GM12878 (cell line): ENCODE measurements at regions not wholly inside any gene's neighbourhood (a gene's known extent, or its start where the extent isn't known, plus 50 kb on each side); places are given as distances from the start of the nearest gene placed in this dataset.

Experiments
- CBFB ChIP-seq: IDR thresholded peaks from 2 replicates; pipeline ENCODE4 v1.6.1; 2016; ENCODE audit warnings: antibody characterized with exemption, low read depth
- CHD2 ChIP-seq: IDR thresholded peaks from 2 replicates; pipeline ENCODE4 v1.6.1; 2011; ENCODE audit warnings: low read depth, low read length, improper control_type of control experiment, borderline replicate concordance
- FOXK2 ChIP-seq: fragments of 450-650 bp; IDR thresholded peaks from 2 replicates; pipeline ENCODE4 v1.6.1; 2017; ENCODE audit warnings: mild to moderate bottlenecking, moderate library complexity
- GABPA ChIP-seq: IDR thresholded peaks from 2 replicates; pipeline ENCODE4 v1.6.1; 2014; ENCODE audit warnings: antibody characterized with exemption, low read depth, mild to moderate bottlenecking, inconsistent platforms
- MYC ChIP-seq: IDR thresholded peaks from 2 replicates; pipeline ENCODE4 v1.6.1; 2011; ENCODE audit warnings: mild to moderate bottlenecking, low read length, moderate library complexity, inconsistent platforms; ENCODE audit not compliant: insufficient read depth, insufficient replicate concordance, insufficient read length, severe bottlenecking
- TAF1 ChIP-seq: IDR thresholded peaks from 2 replicates; pipeline ENCODE4 v1.6.1; 2011; ENCODE audit warnings: mild to moderate bottlenecking, low read depth, low read length, borderline replicate concordance
- ZNF622 ChIP-seq: fragments of 450-650 bp; IDR thresholded peaks from 2 replicates; pipeline ENCODE4 v1.6.1; 2017; ENCODE audit warnings: mild to moderate bottlenecking, inconsistent platforms
- TF ChIP-seq, protein P1 (sequence below): IDR thresholded peaks from 2 replicates; pipeline ENCODE4 v1.6.1; 2012; ENCODE audit warnings: mild to moderate bottlenecking, low read depth, low read length
- TF ChIP-seq, protein P2 (sequence below): fragments of 450-650 bp; conservative IDR thresholded peaks from 2 replicates; pipeline ENCODE4 v1.6.1; 2017; ENCODE audit warnings: mild to moderate bottlenecking, moderate library complexity
- TF ChIP-seq, protein P3 (sequence below): fragments of 450-650 bp; IDR thresholded peaks from 2 replicates; pipeline ENCODE4 v1.6.1; 2018; ENCODE audit warnings: borderline replicate concordance, mild to moderate bottlenecking; ENCODE audit not compliant: partially characterized antibody

DNA sequence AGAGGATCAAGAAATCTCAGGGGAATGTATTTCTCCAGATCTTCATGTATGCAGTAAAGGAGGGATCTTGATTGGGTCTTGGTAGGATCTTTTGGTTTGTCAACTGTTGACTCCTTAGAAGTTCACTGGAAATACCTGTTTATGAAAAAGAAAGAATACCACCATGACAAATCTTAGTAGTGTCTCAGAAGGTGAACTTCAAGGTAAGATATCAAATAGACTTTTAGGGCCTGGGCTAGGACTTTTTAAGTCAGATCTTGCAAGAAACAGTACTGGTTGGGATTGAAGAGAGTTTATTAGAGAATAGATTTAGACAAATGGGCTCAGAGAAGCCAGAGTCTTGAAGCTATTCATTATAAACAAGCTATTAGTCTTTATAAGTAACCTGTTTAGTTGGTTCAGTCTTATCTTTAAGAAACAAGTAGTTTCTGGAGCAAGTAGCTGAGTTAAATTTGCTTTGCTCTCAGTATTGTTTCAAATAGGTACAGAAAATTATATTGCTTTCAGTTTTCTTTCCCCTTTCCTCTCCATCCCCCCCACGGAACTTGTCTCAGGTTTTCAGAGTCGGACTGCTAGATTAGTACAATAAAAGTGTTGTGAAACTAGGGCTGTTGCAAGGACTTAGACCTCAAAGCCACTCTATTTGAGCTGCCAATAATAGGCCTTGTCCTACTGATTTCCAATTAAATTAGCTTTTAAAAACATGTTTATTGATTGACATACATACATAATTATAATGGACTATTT, 529.1 kb upstream of the CITED2 start (continued):
- TF ChIP-seq, protein P1, sequence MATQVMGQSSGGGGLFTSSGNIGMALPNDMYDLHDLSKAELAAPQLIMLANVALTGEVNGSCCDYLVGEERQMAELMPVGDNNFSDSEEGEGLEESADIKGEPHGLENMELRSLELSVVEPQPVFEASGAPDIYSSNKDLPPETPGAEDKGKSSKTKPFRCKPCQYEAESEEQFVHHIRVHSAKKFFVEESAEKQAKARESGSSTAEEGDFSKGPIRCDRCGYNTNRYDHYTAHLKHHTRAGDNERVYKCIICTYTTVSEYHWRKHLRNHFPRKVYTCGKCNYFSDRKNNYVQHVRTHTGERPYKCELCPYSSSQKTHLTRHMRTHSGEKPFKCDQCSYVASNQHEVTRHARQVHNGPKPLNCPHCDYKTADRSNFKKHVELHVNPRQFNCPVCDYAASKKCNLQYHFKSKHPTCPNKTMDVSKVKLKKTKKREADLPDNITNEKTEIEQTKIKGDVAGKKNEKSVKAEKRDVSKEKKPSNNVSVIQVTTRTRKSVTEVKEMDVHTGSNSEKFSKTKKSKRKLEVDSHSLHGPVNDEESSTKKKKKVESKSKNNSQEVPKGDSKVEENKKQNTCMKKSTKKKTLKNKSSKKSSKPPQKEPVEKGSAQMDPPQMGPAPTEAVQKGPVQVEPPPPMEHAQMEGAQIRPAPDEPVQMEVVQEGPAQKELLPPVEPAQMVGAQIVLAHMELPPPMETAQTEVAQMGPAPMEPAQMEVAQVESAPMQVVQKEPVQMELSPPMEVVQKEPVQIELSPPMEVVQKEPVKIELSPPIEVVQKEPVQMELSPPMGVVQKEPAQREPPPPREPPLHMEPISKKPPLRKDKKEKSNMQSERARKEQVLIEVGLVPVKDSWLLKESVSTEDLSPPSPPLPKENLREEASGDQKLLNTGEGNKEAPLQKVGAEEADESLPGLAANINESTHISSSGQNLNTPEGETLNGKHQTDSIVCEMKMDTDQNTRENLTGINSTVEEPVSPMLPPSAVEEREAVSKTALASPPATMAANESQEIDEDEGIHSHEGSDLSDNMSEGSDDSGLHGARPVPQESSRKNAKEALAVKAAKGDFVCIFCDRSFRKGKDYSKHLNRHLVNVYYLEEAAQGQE = no peak
- TF ChIP-seq CBFB (no peak), FOXK2 (no peak), ZNF622 (no peak), TAF1 (no peak), CHD2 (peak; percentile 74; the same call in 1 of the 2 replicates), MYC (no peak), GABPA (no peak)
- TF ChIP-seq, protein P2, sequence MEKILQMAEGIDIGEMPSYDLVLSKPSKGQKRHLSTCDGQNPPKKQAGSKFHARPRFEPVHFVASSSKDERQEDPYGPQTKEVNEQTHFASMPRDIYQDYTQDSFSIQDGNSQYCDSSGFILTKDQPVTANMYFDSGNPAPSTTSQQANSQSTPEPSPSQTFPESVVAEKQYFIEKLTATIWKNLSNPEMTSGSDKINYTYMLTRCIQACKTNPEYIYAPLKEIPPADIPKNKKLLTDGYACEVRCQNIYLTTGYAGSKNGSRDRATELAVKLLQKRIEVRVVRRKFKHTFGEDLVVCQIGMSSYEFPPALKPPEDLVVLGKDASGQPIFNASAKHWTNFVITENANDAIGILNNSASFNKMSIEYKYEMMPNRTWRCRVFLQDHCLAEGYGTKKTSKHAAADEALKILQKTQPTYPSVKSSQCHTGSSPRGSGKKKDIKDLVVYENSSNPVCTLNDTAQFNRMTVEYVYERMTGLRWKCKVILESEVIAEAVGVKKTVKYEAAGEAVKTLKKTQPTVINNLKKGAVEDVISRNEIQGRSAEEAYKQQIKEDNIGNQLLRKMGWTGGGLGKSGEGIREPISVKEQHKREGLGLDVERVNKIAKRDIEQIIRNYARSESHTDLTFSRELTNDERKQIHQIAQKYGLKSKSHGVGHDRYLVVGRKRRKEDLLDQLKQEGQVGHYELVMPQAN = no peak
- TF ChIP-seq, protein P3, sequence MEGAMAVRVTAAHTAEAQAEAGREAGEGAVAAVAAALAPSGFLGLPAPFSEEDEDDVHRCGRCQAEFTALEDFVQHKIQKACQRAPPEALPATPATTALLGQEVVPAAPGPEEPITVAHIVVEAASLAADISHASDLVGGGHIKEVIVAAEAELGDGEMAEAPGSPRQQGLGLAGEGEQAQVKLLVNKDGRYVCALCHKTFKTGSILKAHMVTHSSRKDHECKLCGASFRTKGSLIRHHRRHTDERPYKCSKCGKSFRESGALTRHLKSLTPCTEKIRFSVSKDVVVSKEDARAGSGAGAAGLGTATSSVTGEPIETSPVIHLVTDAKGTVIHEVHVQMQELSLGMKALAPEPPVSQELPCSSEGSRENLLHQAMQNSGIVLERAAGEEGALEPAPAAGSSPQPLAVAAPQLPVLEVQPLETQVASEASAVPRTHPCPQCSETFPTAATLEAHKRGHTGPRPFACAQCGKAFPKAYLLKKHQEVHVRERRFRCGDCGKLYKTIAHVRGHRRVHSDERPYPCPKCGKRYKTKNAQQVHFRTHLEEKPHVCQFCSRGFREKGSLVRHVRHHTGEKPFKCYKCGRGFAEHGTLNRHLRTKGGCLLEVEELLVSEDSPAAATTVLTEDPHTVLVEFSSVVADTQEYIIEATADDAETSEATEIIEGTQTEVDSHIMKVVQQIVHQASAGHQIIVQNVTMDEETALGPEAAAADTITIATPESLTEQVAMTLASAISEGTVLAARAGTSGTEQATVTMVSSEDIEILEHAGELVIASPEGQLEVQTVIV = no peak
- TF ChIP-seq, all 136 proteins: peak for 20
